GM23338 (cell line): ENCODE measurements at regions not wholly inside any gene's neighbourhood (a gene's known extent, or its start where the extent isn't known, plus 50 kb on each side); places are given as distances from the start of the nearest gene placed in this dataset.

Experiments used
- CREB1 ChIP-seq: fragments of 250-450 bp; sonication (Bioruptor Pico); IDR thresholded peaks from 2 replicates; pipeline ENCODE4 v1.5.0; 2020; ENCODE audit warnings: low read depth, mild to moderate bottlenecking, moderate library complexity
- CTCF ChIP-seq, 2 experiments: fragments of 200-600 bp in 1 of 2; sonication (generic) in 1 of 2; conservative IDR thresholded peaks; 2 replicates each; pipeline versions ENCODE4 v1.5.1 to v1.6.1; 2016 to 2017; ENCODE audit warnings: antibody characterized with exemption in 2 of 2, low read depth in 2 of 2, mild to moderate bottlenecking in 2 of 2, moderate library complexity in 1 of 2
- EZH2 ChIP-seq: fragments of 200-600 bp; sonication (generic); IDR thresholded peaks from one replicate; pipeline ENCODE4 v1.8.0; 2017; ENCODE audit warnings: antibody characterized with exemption, mild to moderate bottlenecking, low read depth; ENCODE audit not compliant: unreplicated experiment
- EZH2phosphoT487 ChIP-seq: fragments of 200-600 bp; sonication (generic); IDR thresholded peaks from one replicate; pipeline ENCODE4 v1.8.1; 2018; ENCODE audit warnings: antibody characterized with exemption; ENCODE audit not compliant: unreplicated experiment
- POLR2AphosphoS5 ChIP-seq: IDR thresholded peaks from 2 replicates; pipeline ENCODE4 v1.6.1; 2016; ENCODE audit warnings: antibody characterized with exemption, low read depth
- TF ChIP-seq, protein P1 (sequence below): IDR thresholded peaks from one replicate; pipeline ENCODE4 v1.6.1; 2018; ENCODE audit warnings: antibody characterized with exemption; ENCODE audit not compliant: unreplicated experiment
- TF ChIP-seq, protein P2 (sequence below): IDR thresholded peaks from 2 replicates; pipeline ENCODE4 v1.6.1; 2016; ENCODE audit warnings: antibody characterized with exemption

GRCh38 chr15:39075311-39075710, 505.6 kb upstream of the THBS1 start:
- TF ChIP-seq CTCF (conservative IDR thresholded peaks at IDR 0.05; ENCODE audit: low read depth in 2 of 2) (no peak), POLR2AphosphoS5 (no peak), EZH2 (no peak), CREB1 (CRISPR knock-in tag) (no peak), EZH2phosphoT487 (no peak)
- TF ChIP-seq, protein P1, sequence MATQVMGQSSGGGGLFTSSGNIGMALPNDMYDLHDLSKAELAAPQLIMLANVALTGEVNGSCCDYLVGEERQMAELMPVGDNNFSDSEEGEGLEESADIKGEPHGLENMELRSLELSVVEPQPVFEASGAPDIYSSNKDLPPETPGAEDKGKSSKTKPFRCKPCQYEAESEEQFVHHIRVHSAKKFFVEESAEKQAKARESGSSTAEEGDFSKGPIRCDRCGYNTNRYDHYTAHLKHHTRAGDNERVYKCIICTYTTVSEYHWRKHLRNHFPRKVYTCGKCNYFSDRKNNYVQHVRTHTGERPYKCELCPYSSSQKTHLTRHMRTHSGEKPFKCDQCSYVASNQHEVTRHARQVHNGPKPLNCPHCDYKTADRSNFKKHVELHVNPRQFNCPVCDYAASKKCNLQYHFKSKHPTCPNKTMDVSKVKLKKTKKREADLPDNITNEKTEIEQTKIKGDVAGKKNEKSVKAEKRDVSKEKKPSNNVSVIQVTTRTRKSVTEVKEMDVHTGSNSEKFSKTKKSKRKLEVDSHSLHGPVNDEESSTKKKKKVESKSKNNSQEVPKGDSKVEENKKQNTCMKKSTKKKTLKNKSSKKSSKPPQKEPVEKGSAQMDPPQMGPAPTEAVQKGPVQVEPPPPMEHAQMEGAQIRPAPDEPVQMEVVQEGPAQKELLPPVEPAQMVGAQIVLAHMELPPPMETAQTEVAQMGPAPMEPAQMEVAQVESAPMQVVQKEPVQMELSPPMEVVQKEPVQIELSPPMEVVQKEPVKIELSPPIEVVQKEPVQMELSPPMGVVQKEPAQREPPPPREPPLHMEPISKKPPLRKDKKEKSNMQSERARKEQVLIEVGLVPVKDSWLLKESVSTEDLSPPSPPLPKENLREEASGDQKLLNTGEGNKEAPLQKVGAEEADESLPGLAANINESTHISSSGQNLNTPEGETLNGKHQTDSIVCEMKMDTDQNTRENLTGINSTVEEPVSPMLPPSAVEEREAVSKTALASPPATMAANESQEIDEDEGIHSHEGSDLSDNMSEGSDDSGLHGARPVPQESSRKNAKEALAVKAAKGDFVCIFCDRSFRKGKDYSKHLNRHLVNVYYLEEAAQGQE, result no peak
- TF ChIP-seq, protein P2, sequence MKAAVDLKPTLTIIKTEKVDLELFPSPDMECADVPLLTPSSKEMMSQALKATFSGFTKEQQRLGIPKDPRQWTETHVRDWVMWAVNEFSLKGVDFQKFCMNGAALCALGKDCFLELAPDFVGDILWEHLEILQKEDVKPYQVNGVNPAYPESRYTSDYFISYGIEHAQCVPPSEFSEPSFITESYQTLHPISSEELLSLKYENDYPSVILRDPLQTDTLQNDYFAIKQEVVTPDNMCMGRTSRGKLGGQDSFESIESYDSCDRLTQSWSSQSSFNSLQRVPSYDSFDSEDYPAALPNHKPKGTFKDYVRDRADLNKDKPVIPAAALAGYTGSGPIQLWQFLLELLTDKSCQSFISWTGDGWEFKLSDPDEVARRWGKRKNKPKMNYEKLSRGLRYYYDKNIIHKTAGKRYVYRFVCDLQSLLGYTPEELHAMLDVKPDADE, result no peak
